ENCODE measurements at regions not wholly inside any gene's neighbourhood (a gene's known extent, or its start where the extent isn't known, plus 50 kb on each side); places are given as distances from the start of the nearest gene placed in this dataset.

GRCh38 chr1:30490554-30491053 is 232.8 kb downstream of the MATN1 start:
- DNase-seq (ENCODE audit: extremely low read depth, low read depth), result no peak

GRCh38 chr1:30489737-30490389 is 233.5 kb downstream of the MATN1 start:
- no peak for DNase-seq (ENCODE audit: extremely low read depth, low read depth)

DNA sequence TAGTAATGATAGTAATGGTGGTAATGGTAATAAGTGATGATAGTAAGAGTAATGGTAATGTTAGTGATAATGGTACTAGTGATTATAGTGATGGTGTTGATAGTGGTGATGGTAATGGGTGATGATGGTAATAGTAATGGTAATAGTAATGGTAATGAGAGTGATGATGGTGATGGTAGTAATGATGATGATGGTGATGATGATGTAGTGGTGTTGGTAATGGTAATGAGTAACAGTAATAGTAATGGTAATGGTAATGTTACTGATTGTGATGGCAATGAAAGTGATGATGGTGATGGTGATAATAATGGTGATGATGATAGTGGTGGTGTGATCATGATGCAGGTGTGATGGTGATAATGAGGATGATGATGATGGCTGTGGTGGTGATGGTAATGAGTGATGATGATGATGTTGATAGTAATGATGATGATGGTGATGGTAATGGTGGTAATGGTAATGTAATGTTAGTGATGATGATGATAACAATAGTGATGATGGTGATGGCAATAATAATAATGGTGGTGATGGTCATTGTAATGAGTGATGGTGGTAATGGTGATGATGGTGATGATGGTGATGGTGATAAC is 235.0 kb downstream of the MATN1 start:
- no peak for DNase-seq (ENCODE audit: extremely low read depth, low read depth)

GRCh38 chr1:30487042-30487441 is 236.3 kb downstream of the MATN1 start:
- DNase-seq (ENCODE audit: extremely low read depth, low read depth), result no peak

DNA sequence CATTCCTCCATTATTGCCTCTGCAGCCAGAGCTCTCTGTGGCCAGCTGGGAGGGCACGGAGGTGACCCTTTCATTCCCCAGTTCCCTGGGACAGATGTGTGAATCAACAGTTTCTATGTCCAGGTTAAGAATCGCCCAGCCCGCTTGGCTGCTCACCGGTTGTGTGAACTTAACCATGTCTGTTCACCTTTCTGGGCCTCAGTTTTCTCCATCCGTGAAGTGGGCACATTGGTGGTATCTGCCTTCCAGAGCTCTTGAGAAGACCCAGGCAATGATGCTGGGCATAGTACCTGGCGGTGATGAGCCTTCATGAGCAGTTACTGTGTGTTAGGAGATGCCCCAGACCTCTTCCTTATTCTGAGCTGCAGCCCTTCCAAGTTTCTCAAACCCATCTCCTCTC is 238.3 kb downstream of the MATN1 start:
- DNase-seq (ENCODE audit: extremely low read depth, low read depth), result no peak

- DNase-seq (ENCODE audit: extremely low read depth, low read depth), result no peak
Measured at GRCh38 chr1:30484668-30485067, 238.7 kb downstream of the MATN1 start.

GRCh38 chr1:30479575-30479974 is 243.8 kb downstream of the MATN1 start:
- no peak for DNase-seq (ENCODE audit: extremely low read depth, low read depth)

GRCh38 chr1:30478799-30479563 is 244.4 kb downstream of the MATN1 start:
- no peak for DNase-seq (ENCODE audit: extremely low read depth, low read depth)

DNA sequence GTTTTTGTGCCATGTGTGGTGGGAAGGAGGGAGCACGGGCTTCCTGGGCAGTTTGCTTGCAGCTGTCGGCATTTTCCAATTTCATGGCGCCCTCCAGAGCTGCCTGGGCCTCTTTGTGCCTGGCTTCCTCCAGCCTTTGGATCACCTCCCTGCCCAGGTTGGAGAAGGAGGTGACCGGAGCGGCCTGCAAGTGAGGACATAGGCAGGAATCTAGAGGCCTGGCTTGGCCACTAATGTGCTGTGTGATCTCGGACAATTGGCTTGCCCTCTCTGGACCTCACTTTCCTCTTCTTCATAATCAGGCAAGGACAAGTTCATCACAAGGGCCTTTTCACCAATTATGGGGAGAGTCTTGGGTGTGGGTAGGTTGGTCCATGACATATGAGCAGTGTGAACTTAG is 245.1 kb downstream of the MATN1 start:
- DNase-seq (ENCODE audit: extremely low read depth, low read depth), result no peak

GRCh38 chr1:30477588-30477987 is 245.8 kb downstream of the MATN1 start:
- no peak for DNase-seq (ENCODE audit: extremely low read depth, low read depth)

DNA sequence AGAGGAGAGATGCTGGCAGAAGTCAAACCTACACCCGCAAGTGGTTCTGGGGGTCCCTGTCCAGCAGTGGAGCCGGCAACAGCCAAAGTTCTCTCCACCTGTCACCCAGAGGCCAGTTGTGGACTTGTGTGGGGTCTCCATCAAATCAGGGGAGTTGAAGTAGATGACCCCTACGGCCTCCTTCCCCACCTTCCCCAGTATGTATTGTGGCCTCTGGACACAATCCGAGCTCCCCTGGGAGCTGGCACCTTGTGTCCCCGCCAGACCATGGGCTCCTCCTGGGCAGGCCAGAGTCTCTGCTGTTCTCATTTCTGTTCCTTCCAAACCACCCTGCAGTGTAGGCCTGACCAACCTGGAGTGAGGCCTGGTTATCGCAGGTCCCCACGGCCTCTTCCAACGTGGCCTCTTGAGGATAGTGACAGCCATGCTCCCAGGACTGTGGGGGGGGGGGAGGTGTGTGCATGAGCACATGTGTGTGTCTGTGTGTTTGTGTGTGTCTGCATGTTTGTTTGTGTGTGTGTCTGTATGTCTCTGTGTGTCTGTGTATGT is 246.4 kb downstream of the MATN1 start:
- DNase-seq (ENCODE audit: extremely low read depth, low read depth), result no peak

- no peak for DNase-seq (ENCODE audit: extremely low read depth, low read depth)
Measured at GRCh38 chr1:30476476-30476875, 246.9 kb downstream of the MATN1 start.

DNA sequence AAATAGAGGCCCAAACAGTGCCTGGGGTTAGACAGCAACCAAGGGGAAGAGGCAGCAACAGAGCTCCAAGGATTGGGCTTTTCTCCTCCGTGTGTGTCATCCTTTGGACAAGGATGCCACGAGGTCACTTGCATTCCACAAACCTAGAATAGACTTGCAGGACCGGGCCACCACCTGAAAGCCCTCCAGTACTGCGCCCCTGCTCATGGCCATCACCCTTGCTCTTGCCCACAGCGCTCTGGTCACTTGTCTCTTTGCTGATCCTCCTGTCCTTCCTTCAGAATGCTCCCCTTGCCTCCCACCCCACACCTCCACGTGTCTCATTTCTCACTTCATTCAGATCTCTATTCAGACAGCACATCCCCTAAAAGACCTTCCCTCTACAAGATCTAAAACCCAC is 247.4 kb downstream of the MATN1 start:
- no peak for DNase-seq (ENCODE audit: extremely low read depth, low read depth)

DNA sequence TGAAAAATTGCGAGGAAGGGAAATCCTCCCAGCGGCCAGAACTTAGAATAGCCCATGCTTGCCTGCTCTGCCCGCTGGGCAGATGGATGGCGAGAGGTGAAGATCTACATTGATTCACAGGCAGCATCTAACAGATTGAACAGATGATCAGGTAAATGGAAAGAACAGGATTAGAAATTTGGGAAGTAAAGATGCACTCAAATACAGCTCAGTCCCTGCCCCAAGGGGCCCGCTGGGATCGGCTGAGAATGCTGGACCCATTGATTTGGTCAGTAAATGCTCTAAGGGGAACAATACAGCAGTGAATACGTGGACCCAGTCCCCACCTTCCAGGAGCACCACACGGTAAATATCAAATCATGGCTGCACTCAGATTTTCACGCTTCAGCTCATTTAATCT is 248.2 kb downstream of the MATN1 start:
- DNase-seq (ENCODE audit: extremely low read depth, low read depth), result no peak

DNA sequence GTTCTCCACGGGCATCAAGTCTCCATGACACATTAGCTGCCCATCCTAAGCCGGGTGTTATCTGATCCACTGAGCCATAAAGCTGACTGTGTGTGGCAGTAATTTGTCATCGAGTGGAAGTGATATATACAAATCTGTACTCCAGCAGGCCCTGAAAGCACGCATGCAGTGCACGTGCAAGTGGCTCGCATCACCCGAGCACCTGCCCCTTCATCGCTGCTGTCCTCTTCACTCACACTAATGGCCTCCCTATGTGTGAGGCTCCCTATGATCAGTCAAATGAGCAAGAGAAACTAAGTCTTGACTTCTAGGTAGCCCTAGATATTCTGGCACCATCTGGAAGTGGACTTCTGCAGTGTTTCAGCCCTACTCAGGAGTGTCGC is 248.6 kb downstream of the MATN1 start:
- no peak for DNase-seq (ENCODE audit: extremely low read depth, low read depth)

DNA sequence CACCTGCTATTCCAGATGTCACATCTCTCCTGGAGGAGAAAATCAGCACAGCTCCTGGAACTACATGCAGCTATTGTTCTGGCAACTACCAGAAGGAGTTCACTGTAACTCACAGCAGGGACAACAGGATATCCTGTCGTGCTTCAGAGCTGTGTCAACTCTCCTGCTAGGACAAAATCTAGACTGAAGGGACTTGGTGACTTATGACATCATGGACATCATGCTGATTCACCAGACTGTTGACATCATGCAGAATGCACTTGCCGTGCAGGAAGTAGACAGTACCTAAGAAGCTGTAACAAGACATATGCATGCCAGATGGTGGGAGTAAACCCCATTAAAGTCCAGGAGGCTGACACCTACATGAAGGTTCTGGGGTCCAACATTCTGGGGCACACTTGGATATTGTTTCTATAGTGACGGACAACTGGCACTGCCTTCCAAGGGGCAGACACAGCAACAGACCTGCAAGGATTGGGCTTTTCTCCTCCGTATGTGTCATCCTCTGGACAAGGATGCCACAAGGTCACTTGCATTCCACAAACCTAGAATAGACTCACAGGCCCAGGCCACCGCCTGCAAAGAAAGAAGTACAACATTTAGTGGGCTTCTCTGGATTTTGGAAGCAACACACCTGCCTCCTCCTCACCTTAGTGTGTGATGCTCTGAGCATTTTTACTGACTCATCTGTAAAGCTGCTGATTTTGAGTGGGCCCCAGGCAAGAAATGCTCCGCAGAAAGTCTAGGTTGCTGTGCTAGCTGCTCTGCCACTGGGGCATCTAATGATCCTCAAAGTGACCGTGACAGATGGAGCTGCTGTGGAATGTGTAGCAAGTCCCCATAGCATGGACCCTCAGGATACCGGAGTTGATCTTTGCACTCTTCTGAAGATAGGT is 249.2 kb downstream of the MATN1 start:
- DNase-seq (ENCODE audit: extremely low read depth, low read depth), result no peak

DNA sequence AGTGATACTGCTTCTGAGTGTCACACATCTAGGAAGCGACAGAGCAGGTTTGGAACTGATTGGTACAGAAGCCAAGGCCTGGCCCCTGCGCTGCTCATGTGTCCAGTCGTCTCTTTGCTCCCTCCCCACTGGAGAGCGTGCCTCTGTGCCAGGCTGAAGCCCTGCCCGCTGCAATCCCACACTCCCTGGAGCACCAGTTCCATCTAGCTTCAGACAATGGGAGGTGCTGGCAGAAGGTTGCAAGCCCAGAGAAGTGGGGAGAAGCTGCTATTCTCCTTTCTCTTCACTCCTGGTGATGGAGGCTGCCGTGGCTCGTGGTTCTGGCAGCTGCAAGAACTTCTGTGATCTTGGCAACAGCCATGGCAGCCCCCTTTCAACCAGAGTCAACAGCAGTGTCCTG is 250.9 kb downstream of the MATN1 start:
- no peak for DNase-seq (ENCODE audit: extremely low read depth, low read depth)

GRCh38 chr1:30472009-30472408 is 251.4 kb downstream of the MATN1 start:
- no peak for DNase-seq (ENCODE audit: extremely low read depth, low read depth)

- no peak for DNase-seq (ENCODE audit: extremely low read depth, low read depth)
Measured at GRCh38 chr1:30471307-30471706, 252.1 kb downstream of the MATN1 start.

- no peak for DNase-seq (ENCODE audit: extremely low read depth, low read depth)
Measured at GRCh38 chr1:30469426-30469825, 254.0 kb downstream of the MATN1 start.

- DNase-seq (ENCODE audit: extremely low read depth, low read depth), result no peak
Measured at GRCh38 chr1:30467101-30467500, 256.3 kb downstream of the MATN1 start.

All from NCI-H460 (cell line).